Astrocyte of the cerebellum (primary cell): ENCODE measurements at regions not wholly inside any gene's neighbourhood (a gene's known extent, or its start where the extent isn't known, plus 50 kb on each side); places are given as distances from the start of the nearest gene placed in this dataset.

Experiments
- DNase-seq: peaks from one replicate; pipeline ENCODE4 v3.0.0-alpha.2; 2011; ENCODE audit warnings: low read depth
- H3K4me3 ChIP-seq: 2 replicates; pipeline ENCODE4 v1.5.1; 2011; ENCODE audit warnings: mild to moderate bottlenecking, low read depth, low read length, moderate library complexity
- CTCF ChIP-seq: IDR thresholded peaks from 2 replicates; pipeline ENCODE4 v1.5.1; 2012; ENCODE audit warnings: low read length, low read depth, moderate library complexity, mild to moderate bottlenecking; ENCODE audit errors: missing control alignments
- in situ Hi-C: cut with HindIII; loops from 2 replicates; pipeline ENCODE4 v1.10.0; 2017; ENCODE audit warnings: low sequenced_read_pairs

DNA sequence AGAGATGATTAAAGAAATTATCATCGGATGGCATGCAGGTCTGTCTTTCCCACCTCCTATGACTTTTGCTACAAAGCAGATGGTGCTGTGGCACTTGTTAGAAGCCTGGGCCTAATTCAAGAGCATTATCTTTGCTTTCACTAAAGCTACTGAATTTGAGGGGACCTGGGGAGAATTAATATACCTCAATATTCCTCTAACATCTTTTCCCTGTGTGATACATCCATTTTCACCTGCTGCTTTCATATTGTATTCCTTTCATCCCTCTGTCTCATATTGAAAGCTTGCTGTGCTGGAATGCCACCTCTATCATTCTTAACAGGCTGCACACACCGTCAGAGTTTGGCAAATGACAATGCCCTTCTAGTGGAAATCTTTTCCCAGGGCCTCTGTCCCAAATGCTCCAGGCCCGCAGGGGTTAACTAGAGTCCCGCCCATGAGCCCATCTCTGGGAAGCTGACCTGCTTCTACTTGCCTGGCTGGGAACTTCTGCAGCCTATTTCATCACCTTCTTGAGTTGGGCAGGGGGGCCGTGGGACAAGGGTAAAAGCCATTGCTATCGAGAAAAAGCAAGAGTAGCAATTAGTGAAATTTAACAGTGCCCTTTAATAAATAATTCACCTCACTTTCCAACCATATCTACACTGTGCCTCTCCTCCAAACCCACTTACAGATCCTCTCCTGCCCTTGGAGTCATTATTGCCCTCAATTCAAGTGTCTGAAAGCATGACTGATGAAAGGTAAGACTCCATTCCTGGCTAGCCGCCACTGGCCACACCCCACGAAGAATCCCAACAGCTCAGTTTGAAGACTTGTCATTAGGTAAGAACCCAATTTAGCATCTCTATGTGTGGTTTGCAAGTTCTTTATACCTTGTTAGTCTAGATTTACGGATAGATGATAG is 126.7 kb upstream of the BTG1 start:
- no peak overlapping the region for H3K4me3 ChIP-seq
- no peak for TF ChIP-seq CTCF
- DNase-seq = no peak
- in situ Hi-C loops = no loop called here

- H3K4me3 ChIP-seq = no peak overlapping the region
- DNase-seq = no peak
- no peak for TF ChIP-seq CTCF
- in situ Hi-C loops = no loop called here
Observed at GRCh38 chr12:92271341-92271740, 125.7 kb upstream of the BTG1 start.

GRCh38 chr12:92270521-92270920 is 124.9 kb upstream of the BTG1 start:
- no peak overlapping the region for H3K4me3 ChIP-seq
- TF ChIP-seq CTCF = no peak
- no peak for DNase-seq
- in situ Hi-C loops = no loop called here

DNA sequence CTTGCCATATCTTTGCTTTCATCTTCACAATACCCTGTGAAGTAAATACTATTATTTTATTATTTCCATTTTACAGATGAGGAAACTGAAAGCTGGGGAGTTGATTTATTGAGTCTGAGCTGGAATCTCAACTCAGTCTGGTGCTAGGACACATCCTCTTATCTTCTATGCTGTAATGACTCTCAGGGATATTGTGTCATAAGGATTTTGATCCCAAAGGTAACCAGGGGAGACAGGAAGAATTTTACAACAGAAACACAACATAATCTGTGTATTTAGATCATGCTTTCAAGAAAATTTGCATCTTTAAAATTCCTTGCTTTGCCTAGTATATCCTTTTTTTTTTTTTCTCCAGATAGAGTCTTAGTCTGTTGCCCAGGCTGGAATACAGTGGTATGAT is 123.3 kb upstream of the BTG1 start:
- no peak for DNase-seq
- no peak overlapping the region for H3K4me3 ChIP-seq
- in situ Hi-C loops = no loop called here
- TF ChIP-seq CTCF = no peak

DNA sequence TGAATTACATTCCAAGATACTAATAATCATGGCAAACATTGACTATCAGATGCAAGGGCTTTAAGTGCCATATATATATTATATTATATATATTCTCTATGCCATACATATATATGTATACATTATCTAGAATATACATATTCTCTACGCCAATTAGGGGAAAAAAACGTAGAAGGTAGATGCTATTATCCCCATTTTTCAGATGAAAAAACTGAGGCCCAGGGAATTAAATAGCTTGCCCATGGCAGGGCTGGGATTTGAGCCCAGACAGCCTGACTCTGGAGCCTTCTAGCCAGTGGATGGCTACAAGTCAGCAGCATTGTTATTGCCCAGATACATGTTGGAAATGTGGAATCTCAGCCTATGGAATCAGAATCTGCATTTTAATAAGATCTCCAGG is 116.0 kb upstream of the BTG1 start:
- no peak for DNase-seq
- TF ChIP-seq CTCF = no peak
- H3K4me3 ChIP-seq = no peak overlapping the region
- in situ Hi-C loops = no loop called here

DNA sequence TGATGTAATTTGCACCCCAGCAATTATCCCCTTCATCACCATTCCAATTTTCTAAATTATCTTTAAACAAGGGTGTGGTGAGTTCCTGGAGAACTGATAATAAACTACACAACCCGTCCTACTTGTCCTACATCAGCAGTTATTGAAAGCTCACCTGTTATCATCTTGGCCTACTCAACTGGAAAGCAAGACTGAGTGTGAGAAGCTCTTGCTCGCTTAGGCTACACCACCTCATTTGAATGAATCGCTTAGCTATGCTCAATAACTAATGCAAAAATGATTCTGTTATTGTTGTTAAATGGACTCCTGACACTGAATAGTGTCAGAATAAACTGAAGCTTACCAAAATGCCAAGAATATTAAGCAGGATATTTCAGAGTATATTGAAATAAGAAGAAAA is 115.4 kb upstream of the BTG1 start:
- no peak for DNase-seq
- in situ Hi-C loops = no loop called here
- H3K4me3 ChIP-seq = no peak overlapping the region
- no peak for TF ChIP-seq CTCF
